ENCODE measurements at regions not wholly inside any gene's neighbourhood (a gene's known extent, or its start where the extent isn't known, plus 50 kb on each side); places are given as distances from the start of the nearest gene placed in this dataset.

DNA sequence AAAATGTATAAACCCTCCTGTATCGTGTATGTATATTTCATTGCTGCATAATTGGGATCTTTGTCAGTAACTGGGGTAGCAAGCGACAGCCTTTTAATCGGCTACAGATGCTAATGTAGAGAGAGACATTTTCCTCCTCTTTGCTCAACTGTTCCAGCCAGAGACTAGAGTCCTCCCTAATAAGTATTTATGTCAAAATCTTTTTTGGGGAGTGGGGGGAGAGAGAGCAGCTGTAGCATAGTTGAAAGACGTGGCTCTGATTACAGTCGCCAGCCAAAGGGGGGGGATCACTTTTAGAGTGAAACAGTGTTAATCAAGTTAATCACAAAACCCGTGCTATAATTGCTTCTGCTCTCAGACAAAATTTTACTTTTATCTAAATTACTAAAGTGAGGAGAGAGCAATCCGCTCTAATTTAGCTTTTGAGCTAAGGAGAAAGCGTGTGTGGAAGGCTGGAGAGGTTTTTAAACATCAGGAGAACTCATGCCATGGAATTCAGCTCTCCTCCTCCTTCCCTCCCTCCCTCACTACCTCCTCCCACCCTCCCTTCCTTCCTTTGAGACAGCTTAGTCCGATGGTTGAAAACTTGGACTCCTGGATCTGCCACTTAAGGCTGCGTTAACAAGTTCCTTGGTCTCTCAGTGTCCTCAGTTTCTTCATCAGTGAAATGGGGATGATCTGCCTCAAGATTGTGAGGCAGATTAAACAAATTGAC is 87.3 kb upstream of the ZNF618 start:
- H3K4me1 ChIP-seq (ENCODE audit: control insufficient read depth, insufficient read depth, low read length, poor library complexity, severe bottlenecking): no peaks in the 10 kb centered on the region
- no peak overlapping the region for H3K27ac ChIP-seq (ENCODE audit: low read depth, low read length, severe bottlenecking)
- WGBS, 2 experiments (ENCODE audit: insufficient coverage in 2 of 2): 74 to 79% methylated on average over 3 to 4 of the region's 10 CpGs
- no peak overlapping the region for H3K4me3 ChIP-seq (ENCODE audit: extremely low read depth, insufficient read depth, low read length, poor library complexity, severe bottlenecking)
- no peaks in the 10 kb centered on the region for H3K9me3 ChIP-seq (ENCODE audit: control insufficient read depth, low read length)
- no peaks in the 10 kb centered on the region for H3K36me3 ChIP-seq (ENCODE audit: control insufficient read depth, insufficient read depth, low read length)

- Histone ChIP-seq H3K4me3 (ENCODE audit: extremely low read depth, insufficient read depth, low read length, poor library complexity, severe bottlenecking) (no peak overlapping the region), H3K4me1 (ENCODE audit: control insufficient read depth, insufficient read depth, low read length, poor library complexity, severe bottlenecking) (no peaks in the 10 kb centered on the region), H3K27ac (ENCODE audit: low read depth, low read length, severe bottlenecking) (no peak overlapping the region), H3K9me3 (ENCODE audit: control insufficient read depth, low read length) (no peaks in the 10 kb centered on the region), H3K36me3 (ENCODE audit: control insufficient read depth, insufficient read depth, low read length) (no peaks in the 10 kb centered on the region)
- 91 to 95% methylated on average over 9 of the region's 11 CpGs for WGBS, 2 experiments (ENCODE audit: insufficient coverage in 2 of 2)
These were observed 86.0 kb upstream of the ZNF618 start for GRCh38 chr9:113790093-113790492.

DNA sequence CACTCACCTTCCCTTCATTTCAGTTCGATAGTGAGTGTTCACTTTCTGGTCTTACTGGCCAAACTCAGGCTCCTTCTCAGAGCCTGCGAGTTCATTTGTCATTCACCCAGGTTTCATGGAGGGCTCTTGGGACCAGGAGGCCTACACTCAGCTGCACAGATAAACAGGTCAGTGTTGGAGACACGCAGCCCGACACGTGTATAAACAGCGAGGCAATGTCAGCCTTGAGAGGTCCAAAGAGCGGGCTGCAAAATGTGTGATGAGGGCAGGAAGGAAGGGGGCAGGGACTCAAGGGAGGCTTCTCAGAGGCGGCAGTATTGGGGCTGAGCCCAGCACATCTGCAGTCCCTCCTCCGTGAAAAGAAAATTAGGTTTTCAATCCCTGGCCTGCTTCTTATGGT is 82.6 kb upstream of the ZNF618 start:
- Histone ChIP-seq H3K4me1 (ENCODE audit: control insufficient read depth, insufficient read depth, low read length, poor library complexity, severe bottlenecking) (no peaks in the 10 kb centered on the region), H3K4me3 (ENCODE audit: extremely low read depth, insufficient read depth, low read length, poor library complexity, severe bottlenecking) (no peak overlapping the region), H3K36me3 (ENCODE audit: control insufficient read depth, insufficient read depth, low read length) (no peaks in the 10 kb centered on the region), H3K27ac (ENCODE audit: low read depth, low read length, severe bottlenecking) (no peak overlapping the region), H3K9me3 (ENCODE audit: control insufficient read depth, low read length) (no peaks in the 10 kb centered on the region)
- 83 to 91% methylated on average over 9 of the region's 9 CpGs for WGBS, 2 experiments (ENCODE audit: insufficient coverage in 2 of 2)

DNA sequence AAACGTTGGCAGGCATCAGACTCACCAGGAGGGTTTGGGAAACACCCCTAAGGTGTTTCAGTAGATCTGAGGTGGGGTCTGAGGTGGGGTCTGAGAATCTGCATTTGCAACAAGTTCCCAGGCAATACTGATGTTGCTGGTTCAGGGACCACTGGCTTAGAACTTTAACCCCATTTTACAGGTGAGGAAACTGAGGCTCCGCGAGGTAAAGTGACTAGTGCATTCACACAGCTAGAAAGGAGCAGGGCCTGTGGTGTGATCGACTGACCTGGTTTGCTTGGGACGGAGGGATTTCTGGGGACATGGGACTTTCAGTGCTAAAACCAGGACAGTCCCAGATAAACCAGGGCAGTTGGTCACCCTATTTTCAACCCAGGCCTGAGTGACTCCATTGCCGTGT is 81.4 kb upstream of the ZNF618 start:
- Histone ChIP-seq H3K4me3 (ENCODE audit: extremely low read depth, insufficient read depth, low read length, poor library complexity, severe bottlenecking) (no peak overlapping the region), H3K9me3 (ENCODE audit: control insufficient read depth, low read length) (no peaks in the 10 kb centered on the region), H3K36me3 (ENCODE audit: control insufficient read depth, insufficient read depth, low read length) (no peaks in the 10 kb centered on the region), H3K27ac (ENCODE audit: low read depth, low read length, severe bottlenecking) (no peak overlapping the region), H3K4me1 (ENCODE audit: control insufficient read depth, insufficient read depth, low read length, poor library complexity, severe bottlenecking) (no peaks in the 10 kb centered on the region)
- 83 to 91% methylated on average over 4 to 5 of the region's 6 CpGs for WGBS, 2 experiments (ENCODE audit: insufficient coverage in 2 of 2)

DNA sequence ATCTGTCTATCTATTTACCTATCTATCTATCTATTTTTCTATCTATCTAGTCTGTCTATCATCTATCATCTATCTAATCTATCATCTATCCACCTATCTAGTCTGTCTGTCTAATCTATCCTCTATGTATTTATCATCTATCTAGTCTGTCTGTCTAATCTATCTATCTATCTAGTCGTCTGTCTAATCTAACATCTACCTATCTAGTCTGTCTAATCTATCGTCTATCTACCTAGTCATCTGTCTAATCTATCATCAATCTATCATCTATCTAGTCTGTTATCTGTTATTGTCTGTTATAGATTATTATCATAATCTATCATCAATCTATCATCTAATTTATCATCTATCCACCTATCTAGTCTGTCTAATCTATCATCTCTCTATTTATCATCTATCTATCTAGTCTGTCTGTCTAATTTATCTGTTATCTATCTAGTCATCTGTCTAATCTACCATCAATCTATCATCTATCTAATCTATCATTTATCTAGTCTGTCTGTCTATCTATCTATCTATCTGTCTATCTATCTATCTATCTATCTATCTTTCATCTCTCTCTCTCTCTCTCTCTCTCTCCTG is 80.2 kb upstream of the ZNF618 start:
- WGBS, 2 experiments (ENCODE audit: insufficient coverage in 2 of 2): 100% methylated on average over 1 of the region's 2 CpGs; no CpG with 5 or more reads in 1 of the 2 experiments
- no peak overlapping the region for H3K27ac ChIP-seq (ENCODE audit: low read depth, low read length, severe bottlenecking)
- no peaks in the 10 kb centered on the region for H3K9me3 ChIP-seq (ENCODE audit: control insufficient read depth, low read length)
- H3K4me1 ChIP-seq (ENCODE audit: control insufficient read depth, insufficient read depth, low read length, poor library complexity, severe bottlenecking): no peaks in the 10 kb centered on the region
- no peak overlapping the region for H3K4me3 ChIP-seq (ENCODE audit: extremely low read depth, insufficient read depth, low read length, poor library complexity, severe bottlenecking)
- no peaks in the 10 kb centered on the region for H3K36me3 ChIP-seq (ENCODE audit: control insufficient read depth, insufficient read depth, low read length)

- no peak overlapping the region for H3K27ac ChIP-seq (ENCODE audit: low read depth, low read length, severe bottlenecking)
- 86 to 97% methylated on average over 8 to 9 of the region's 13 CpGs for WGBS, 2 experiments (ENCODE audit: insufficient coverage in 2 of 2)
- no peaks in the 10 kb centered on the region for H3K4me1 ChIP-seq (ENCODE audit: control insufficient read depth, insufficient read depth, low read length, poor library complexity, severe bottlenecking)
- no peaks in the 10 kb centered on the region for H3K9me3 ChIP-seq (ENCODE audit: control insufficient read depth, low read length)
- H3K4me3 ChIP-seq (ENCODE audit: extremely low read depth, insufficient read depth, low read length, poor library complexity, severe bottlenecking): no peak overlapping the region
- H3K36me3 ChIP-seq (ENCODE audit: control insufficient read depth, insufficient read depth, low read length): no peaks in the 10 kb centered on the region
These were observed 79.3 kb upstream of the ZNF618 start for GRCh38 chr9:113796646-113797426.

GRCh38 chr9:113798062-113799030 is 77.8 kb upstream of the ZNF618 start:
- WGBS, 2 experiments (ENCODE audit: insufficient coverage in 2 of 2): 73 to 81% methylated on average over 8 to 12 of the region's 13 CpGs
- H3K36me3 ChIP-seq (ENCODE audit: control insufficient read depth, insufficient read depth, low read length): no peaks in the 10 kb centered on the region
- no peaks in the 10 kb centered on the region for H3K4me1 ChIP-seq (ENCODE audit: control insufficient read depth, insufficient read depth, low read length, poor library complexity, severe bottlenecking)
- H3K27ac ChIP-seq (ENCODE audit: low read depth, low read length, severe bottlenecking): no peak overlapping the region
- H3K9me3 ChIP-seq (ENCODE audit: control insufficient read depth, low read length): no peaks in the 10 kb centered on the region
- H3K4me3 ChIP-seq (ENCODE audit: extremely low read depth, insufficient read depth, low read length, poor library complexity, severe bottlenecking): no peak overlapping the region

- Histone ChIP-seq H3K4me3 (ENCODE audit: extremely low read depth, insufficient read depth, low read length, poor library complexity, severe bottlenecking) (no peak overlapping the region), H3K9me3 (ENCODE audit: control insufficient read depth, low read length) (no peaks in the 10 kb centered on the region), H3K27ac (ENCODE audit: low read depth, low read length, severe bottlenecking) (no peak overlapping the region), H3K36me3 (ENCODE audit: control insufficient read depth, insufficient read depth, low read length) (no peaks in the 10 kb centered on the region), H3K4me1 (ENCODE audit: control insufficient read depth, insufficient read depth, low read length, poor library complexity, severe bottlenecking) (no peaks in the 10 kb centered on the region)
- WGBS, 2 experiments (ENCODE audit: insufficient coverage in 2 of 2): 100% methylated on average over 1 of the region's 2 CpGs; no CpG with 5 or more reads in 1 of the 2 experiments
These were observed 75.8 kb upstream of the ZNF618 start for GRCh38 chr9:113800276-113800675.

DNA sequence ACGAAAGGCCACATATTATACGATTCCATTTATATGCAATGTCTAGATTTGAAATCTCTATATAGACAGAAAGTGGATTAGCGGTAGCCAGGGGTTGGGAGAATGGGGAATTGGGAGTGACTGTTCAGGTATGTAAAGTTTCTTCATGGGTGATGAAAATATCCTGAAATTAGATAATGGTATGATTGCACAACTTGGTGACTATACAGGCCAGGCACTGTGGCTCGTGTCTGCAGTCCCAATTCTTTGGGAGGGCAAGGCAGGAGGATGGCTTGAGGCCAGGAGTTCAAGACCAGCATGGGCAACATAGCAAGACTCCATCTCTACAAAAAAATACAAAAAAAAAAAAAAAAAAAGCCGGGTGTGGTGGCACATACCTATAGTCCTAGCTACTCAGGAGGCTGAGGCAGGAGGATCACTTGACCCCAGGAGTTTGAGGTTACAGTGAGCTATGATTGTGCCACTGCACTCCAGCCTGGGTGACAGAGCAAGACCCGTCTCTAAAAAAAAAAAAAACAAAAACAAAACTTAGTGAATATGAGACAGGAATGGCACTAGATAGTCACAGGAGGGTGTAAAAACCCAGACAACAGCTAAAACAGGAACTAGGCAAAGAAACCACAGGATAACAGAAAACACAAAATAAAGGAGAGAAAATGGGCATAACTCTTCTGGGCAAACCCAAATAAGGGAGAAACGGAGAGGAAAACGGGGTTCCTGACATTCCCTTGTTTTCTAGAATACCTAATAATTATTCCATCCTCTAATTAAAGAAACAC is 72.1 kb upstream of the ZNF618 start:
- H3K4me1 ChIP-seq (ENCODE audit: control insufficient read depth, insufficient read depth, low read length, poor library complexity, severe bottlenecking): no peaks in the 10 kb centered on the region

More for the DNA sequence above, 72.1 kb upstream of the ZNF618 start:
- Histone ChIP-seq H3K9me3 (ENCODE audit: control insufficient read depth, low read length) (no peaks in the 10 kb centered on the region), H3K4me3 (ENCODE audit: extremely low read depth, insufficient read depth, low read length, poor library complexity, severe bottlenecking) (no peak overlapping the region), H3K36me3 (ENCODE audit: control insufficient read depth, insufficient read depth, low read length) (no peaks in the 10 kb centered on the region), H3K27ac (ENCODE audit: low read depth, low read length, severe bottlenecking) (no peak overlapping the region)
- 92% methylated on average over 4 to 5 of the region's 8 CpGs for WGBS, 2 experiments (ENCODE audit: insufficient coverage in 2 of 2)

All from mesodermal cell (in vitro differentiated cells).